COR-L47 (cell line): ENCODE measurements at regions not wholly inside any gene's neighbourhood (a gene's known extent, or its start where the extent isn't known, plus 50 kb on each side); places are given as distances from the start of the nearest gene placed in this dataset.

Experiments used
- DNase-seq: peaks from one replicate; lab custom pipeline; 2025; lab: John Stamatoyannopoulos, UW

GRCh38 chr10:29397221-29397620 is 108.4 kb downstream of the LYZL1 start:
- no peak for DNase-seq

- DNase-seq = no peak
Measured at GRCh38 chr10:29403208-29403607, 114.3 kb downstream of the LYZL1 start.

- no peak for DNase-seq
Measured at GRCh38 chr10:29407280-29407858, 118.5 kb downstream of the LYZL1 start.
